PC-3 (cell line): ENCODE measurements at regions not wholly inside any gene's neighbourhood (a gene's known extent, or its start where the extent isn't known, plus 50 kb on each side); places are given as distances from the start of the nearest gene placed in this dataset.

Source experiments
- ATAC-seq: fragments of 200-7000 bp; cut with Tn5 transposase; 2 replicates; pipeline ENCODE4 v1.9.1; 2020; ENCODE audit warnings: mild to moderate bottlenecking, moderate library complexity
- BruUV-seq: library from RNA; stranded (reverse); fragments of 400-500 nt; replicated peaks from 2 replicates; lab custom pipeline; 2021; lab: Mats Ljungman, UMichigan
- CTCF ChIA-PET: fragments of 300-600 bp; sonication (Branson Sonifier 250); formaldehyde crosslinking; loops from one replicate; lab custom pipeline; 2022; ENCODE audit warnings: antibody characterized with exemption; lab: Charles Lee
- POLR2A ChIA-PET: fragments of 300-600 bp; sonication (Branson Sonifier 250); formaldehyde crosslinking; loops from one replicate; lab custom pipeline; 2022; ENCODE audit warnings: antibody characterized with exemption; ENCODE audit not compliant: unreplicated experiment; lab: Charles Lee
- DNase-seq: peaks from one replicate; pipeline ENCODE4 v3.0.0-alpha.2; 2015
- H2AFZ ChIP-seq: fragments of 300-600 bp; sonication (generic); 2 replicates; pipeline ENCODE4 v1.6.0; 2016; ENCODE audit warnings: antibody characterized with exemption, low read length
- H3F3A ChIP-seq: fragments of 300-600 bp; sonication (generic); one replicate; pipeline ENCODE4 v1.6.0; 2017; ENCODE audit warnings: antibody characterized with exemption, low read length, control low read depth, mild to moderate bottlenecking; ENCODE audit not compliant: unreplicated experiment
- H3K27ac ChIP-seq: fragments of 300-600 bp; sonication (generic); 2 replicates; pipeline ENCODE4 v1.5.1; 2016; ENCODE audit warnings: mild to moderate bottlenecking, low read length
- H3K27me3 ChIP-seq: fragments of 300-600 bp; sonication (generic); 2 replicates; pipeline ENCODE4 v1.6.1; 2016; ENCODE audit warnings: low read length, mixed read lengths
- H3K36me3 ChIP-seq: fragments of 300-600 bp; sonication (generic); 2 replicates; pipeline ENCODE4 v1.6.1; 2016; ENCODE audit warnings: low read depth, mixed run types, low read length, mixed read lengths
- H3K4me1 ChIP-seq: fragments of 300-600 bp; sonication (generic); 2 replicates; pipeline ENCODE4 v1.5.1; 2016; ENCODE audit warnings: low read length; ENCODE audit not compliant: insufficient read depth
- H3K4me2 ChIP-seq: fragments of 300-600 bp; sonication (generic); 2 replicates; pipeline ENCODE4 v1.6.0; 2016; ENCODE audit warnings: low read length
- H3K4me3 ChIP-seq: fragments of 300-600 bp; sonication (generic); 2 replicates; pipeline ENCODE4 v1.5.1; 2016; ENCODE audit warnings: mild to moderate bottlenecking, low read length, mixed read lengths
- H3K79me2 ChIP-seq: fragments of 300-600 bp; sonication (generic); 2 replicates; pipeline ENCODE4 v1.6.1; 2017; ENCODE audit warnings: low read length, mixed read lengths
- H3K9ac ChIP-seq: fragments of 300-600 bp; sonication (generic); 2 replicates; pipeline ENCODE4 v1.6.0; 2016; ENCODE audit warnings: mild to moderate bottlenecking, low read length
- H3K9me2 ChIP-seq: fragments of 300-600 bp; sonication (generic); replicated peaks from 2 replicates; pipeline ENCODE4 v1.6.1; 2016; ENCODE audit warnings: mixed run types, low read length, mixed read lengths
- H3K9me3 ChIP-seq: fragments of 300-600 bp; sonication (generic); 2 replicates; pipeline ENCODE4 v1.6.1; 2016; ENCODE audit warnings: low read length, mixed read lengths
- H4K20me1 ChIP-seq: fragments of 300-600 bp; sonication (generic); 2 replicates; pipeline ENCODE4 v1.6.1; 2016; ENCODE audit warnings: low read length, mixed read lengths
- CTCF ChIP-seq: fragments of 300-600 bp; sonication (generic); conservative IDR thresholded peaks from 2 replicates; pipeline ENCODE4 v1.5.1; 2017; ENCODE audit warnings: antibody characterized with exemption, low read depth, mild to moderate bottlenecking, low read length
- EZH2 ChIP-seq: fragments of 300-600 bp; sonication (generic); IDR thresholded peaks from one replicate; pipeline ENCODE4 v1.6.1; 2017; ENCODE audit warnings: antibody characterized with exemption, mild to moderate bottlenecking, low read length; ENCODE audit not compliant: unreplicated experiment
- EZH2phosphoT487 ChIP-seq: fragments of 300-600 bp; sonication (generic); IDR thresholded peaks from 2 replicates; pipeline ENCODE4 v1.6.1; 2018; ENCODE audit warnings: mild to moderate bottlenecking, antibody characterized with exemption, low read length, borderline replicate concordance
- intact Hi-C: fragments of 100-400 bp; cut with micrococcal nuclease; formaldehyde crosslinking; loops from 2 replicates; pipeline ENCODE4 v1.9.0; 2023

GRCh38 chr1:199018471-199019135 lies 379.8 kb downstream of the PTPRC start:
- H3K27me3 ChIP-seq, result no peaks in the 10 kb centered on the region
- ATAC-seq (no peak), DNase-seq (no peak)
- CTCF ChIA-PET, result no interaction called here
- intact Hi-C loops, result no loop called here
- H3F3A ChIP-seq, result no peaks in the 10 kb centered on the region
- H3K27ac ChIP-seq, result no peak overlapping the region
- H3K9me3 ChIP-seq, result no peaks in the 10 kb centered on the region
- no peak overlapping the region for H3K4me3 ChIP-seq
- no peak overlapping the region for H3K4me2 ChIP-seq
- no peaks in the 10 kb centered on the region for H3K9me2 ChIP-seq
- no peak overlapping the region for H2AFZ ChIP-seq
- BruUV-seq, result no TSS peak
- H3K9ac ChIP-seq, result no peak overlapping the region
- no peaks in the 10 kb centered on the region for H4K20me1 ChIP-seq
- H3K4me1 ChIP-seq, result no peaks in the 10 kb centered on the region
- POLR2A ChIA-PET, result no interaction called here
- H3K79me2 ChIP-seq, result no peaks in the 10 kb centered on the region
- TF ChIP-seq CTCF, result no peak
- no peak for TF ChIP-seq EZH2
- TF ChIP-seq EZH2phosphoT487, result no peak
- H3K36me3 ChIP-seq, result no peaks in the 10 kb centered on the region

GRCh38 chr1:199020051-199020450 lies 381.2 kb downstream of the PTPRC start:
- no peaks in the 10 kb centered on the region for H3K4me1 ChIP-seq
- no peaks in the 10 kb centered on the region for H3K9me3 ChIP-seq
- H3K4me3 ChIP-seq, result no peak overlapping the region
- no peaks in the 10 kb centered on the region for H3K36me3 ChIP-seq
- DNase-seq (no peak), ATAC-seq (no peak)
- ChIA-PET POLR2A (no interaction called here), CTCF (no interaction called here)
- H3K27ac ChIP-seq, result no peak overlapping the region
- no peaks in the 10 kb centered on the region for H4K20me1 ChIP-seq
- no peak overlapping the region for H2AFZ ChIP-seq
- TF ChIP-seq CTCF, result no peak
- TF ChIP-seq EZH2, result no peak
- TF ChIP-seq EZH2phosphoT487, result no peak
- no peak overlapping the region for H3K9ac ChIP-seq
- no peak overlapping the region for H3K4me2 ChIP-seq
- no peaks in the 10 kb centered on the region for H3K79me2 ChIP-seq
- no peaks in the 10 kb centered on the region for H3K27me3 ChIP-seq
- intact Hi-C loops, result no loop called here
- no peaks in the 10 kb centered on the region for H3K9me2 ChIP-seq
- BruUV-seq, result no TSS peak
- H3F3A ChIP-seq, result no peaks in the 10 kb centered on the region

- H3K4me2 ChIP-seq, result no peak overlapping the region
- POLR2A ChIA-PET, result no interaction called here
- no TSS peak for BruUV-seq
- TF ChIP-seq CTCF (no peak), EZH2phosphoT487 (no peak), EZH2 (no peak)
- H2AFZ ChIP-seq, result no peak overlapping the region
- no peak overlapping the region for H3K27ac ChIP-seq
- no peaks in the 10 kb centered on the region for H3K36me3 ChIP-seq
- CTCF ChIA-PET, result no interaction called here
- no peaks in the 10 kb centered on the region for H4K20me1 ChIP-seq
- intact Hi-C loops, result no loop called here
- no peak for DNase-seq
- no peaks in the 10 kb centered on the region for H3K4me1 ChIP-seq
- no peaks in the 10 kb centered on the region for H3K9me3 ChIP-seq
- H3K4me3 ChIP-seq, result no peak overlapping the region
- H3K9ac ChIP-seq, result no peak overlapping the region
- H3K79me2 ChIP-seq, result no peaks in the 10 kb centered on the region
- no peak for ATAC-seq
- H3K9me2 ChIP-seq, result no peaks in the 10 kb centered on the region
- H3K27me3 ChIP-seq, result no peaks in the 10 kb centered on the region
- no peaks in the 10 kb centered on the region for H3F3A ChIP-seq
Observed at GRCh38 chr1:199020904-199021303, 382.1 kb downstream of the PTPRC start.
